UCSD-AML1 (cell line): ENCODE measurements at regions not wholly inside any gene's neighbourhood (a gene's known extent, or its start where the extent isn't known, plus 50 kb on each side); places are given as distances from the start of the nearest gene placed in this dataset.

Source experiments
- DNase-seq: peaks from one replicate; lab custom pipeline; 2025; ENCODE audit not compliant: unreplicated experiment; lab: John Stamatoyannopoulos, UW

DNA sequence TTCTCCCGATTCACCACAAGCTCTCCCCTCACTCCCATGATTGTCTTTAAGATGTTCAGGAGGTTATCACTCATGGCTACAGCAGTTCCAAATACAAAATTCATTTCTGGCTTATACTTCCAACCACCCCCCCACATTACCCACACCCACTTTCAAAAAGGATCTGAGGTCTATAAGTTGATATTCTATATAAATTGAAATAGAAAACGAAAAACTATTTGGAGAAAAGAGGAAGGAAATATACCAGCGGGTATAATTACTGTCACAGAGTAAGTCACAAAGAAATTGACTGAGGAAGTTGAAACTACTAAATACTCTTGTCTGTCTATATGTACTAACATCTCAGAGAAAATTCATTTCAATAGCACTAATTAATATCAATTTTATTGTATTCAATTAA is 112.7 kb upstream of the TNFAIP3 start:
- DNase-seq = no peak

- DNase-seq = no peak
These were observed 112.2 kb upstream of the TNFAIP3 start for GRCh38 chr6:137754866-137755265.

- no peak for DNase-seq
These were observed 111.8 kb upstream of the TNFAIP3 start for GRCh38 chr6:137755284-137755683.

- no peak for DNase-seq
These were observed 110.3 kb upstream of the TNFAIP3 start for GRCh38 chr6:137756788-137757187.

DNA sequence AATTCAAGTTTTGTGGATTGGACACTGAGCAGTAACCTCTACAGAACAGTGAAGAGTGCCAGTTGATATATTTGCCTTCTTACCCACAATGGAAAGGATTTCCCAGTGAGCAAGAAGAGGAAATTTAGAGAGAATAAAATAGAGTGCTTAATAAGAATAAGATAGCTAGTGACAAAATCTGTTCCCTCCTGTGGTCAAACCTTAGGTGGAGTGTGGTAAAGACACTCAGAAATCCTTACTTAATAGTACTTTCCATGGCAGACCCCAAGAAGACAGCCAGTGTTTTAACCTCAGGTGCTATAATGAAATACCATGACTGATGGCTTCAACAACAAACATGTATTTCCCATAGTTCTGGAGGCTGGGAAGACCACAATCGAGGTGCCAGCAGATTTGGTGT is 108.4 kb upstream of the TNFAIP3 start:
- no peak for DNase-seq

GRCh38 chr6:137759624-137760023 is 107.4 kb upstream of the TNFAIP3 start:
- DNase-seq = no peak

GRCh38 chr6:137761072-137761471 is 106.0 kb upstream of the TNFAIP3 start:
- DNase-seq = no peak

GRCh38 chr6:137761487-137761886 is 105.6 kb upstream of the TNFAIP3 start:
- DNase-seq = no peak

GRCh38 chr6:137762168-137763090 is 104.6 kb upstream of the TNFAIP3 start:
- DNase-seq = no peak

DNA sequence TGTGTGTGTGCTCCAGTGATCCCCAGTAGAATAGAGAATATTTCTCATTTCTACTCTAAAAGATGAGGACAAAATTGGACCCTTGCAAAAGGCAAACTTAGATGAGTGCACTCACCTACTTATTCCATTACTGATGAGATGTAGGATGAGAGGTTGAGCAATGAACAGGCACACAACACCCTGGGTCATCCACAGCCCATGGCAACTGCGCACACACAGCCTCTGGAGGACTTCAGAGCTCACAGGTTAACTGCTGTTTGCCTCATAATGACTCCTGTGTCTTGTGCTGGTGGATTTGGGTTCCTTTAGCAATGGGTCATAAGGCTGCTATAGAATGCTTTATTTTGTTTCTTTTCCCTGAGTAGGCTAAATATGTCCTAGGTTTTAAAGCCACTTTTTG is 103.6 kb upstream of the TNFAIP3 start:
- DNase-seq = no peak

DNA sequence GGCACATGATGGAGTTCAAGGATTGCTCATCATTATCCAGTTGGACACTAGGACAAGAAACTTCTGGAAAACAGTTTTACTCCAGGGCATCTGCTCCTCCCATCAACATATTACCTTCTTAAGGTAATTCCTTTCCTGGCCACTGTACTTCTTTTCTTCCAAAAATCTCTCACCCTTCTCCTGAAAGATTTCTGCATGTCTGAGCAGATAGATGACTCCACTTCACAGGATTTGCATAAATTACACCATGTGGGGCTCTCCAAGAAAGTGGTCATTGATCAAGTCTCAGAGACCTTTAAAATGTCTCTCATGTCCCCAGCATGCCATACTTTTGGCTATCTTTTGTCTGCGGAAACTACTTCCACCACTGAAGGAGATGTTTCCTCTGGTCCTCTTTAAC is 103.2 kb upstream of the TNFAIP3 start:
- no peak for DNase-seq

- no peak for DNase-seq
These were observed 102.6 kb upstream of the TNFAIP3 start for GRCh38 chr6:137764464-137764863.

DNA sequence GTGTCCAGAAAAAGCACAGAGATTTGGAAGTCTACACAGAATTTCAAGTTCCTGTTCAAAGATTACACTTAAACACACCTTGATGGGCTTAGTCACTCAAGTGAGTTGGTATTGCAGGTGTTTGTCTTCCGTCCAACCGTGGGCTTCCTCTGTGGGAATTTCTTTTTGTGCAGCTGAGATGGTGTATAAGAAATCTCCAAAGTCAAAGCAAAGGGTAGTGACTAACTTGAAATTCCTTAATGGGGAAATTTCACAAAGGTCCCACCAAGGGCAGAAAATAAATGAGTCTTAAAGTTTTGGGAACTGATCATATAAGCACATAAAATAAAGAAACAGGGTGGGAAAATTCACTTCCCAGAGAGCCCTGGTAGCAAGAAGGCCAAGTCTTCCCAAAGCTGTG is 102.0 kb upstream of the TNFAIP3 start:
- no peak for DNase-seq

GRCh38 chr6:137766596-137767370 is 100.3 kb upstream of the TNFAIP3 start:
- DNase-seq = no peak

DNA sequence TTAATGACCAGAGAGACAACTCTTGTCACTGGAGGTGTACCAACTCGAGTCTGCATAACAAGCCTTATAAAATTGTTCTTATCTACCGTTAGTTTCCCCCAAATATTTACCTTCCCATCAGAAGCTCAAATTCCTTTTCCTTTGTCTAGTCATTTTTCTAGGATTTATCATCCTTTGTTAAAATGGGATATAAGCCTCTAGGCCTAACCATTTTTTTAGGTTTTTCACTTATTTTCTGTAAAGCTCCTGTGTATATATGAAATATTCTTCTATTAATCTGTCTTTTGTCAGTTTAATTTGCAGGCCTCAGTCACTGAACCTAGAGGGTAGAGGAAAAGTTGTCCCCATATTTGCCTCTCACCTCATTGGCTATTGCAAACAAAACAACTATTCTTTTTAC is 99.6 kb upstream of the TNFAIP3 start:
- DNase-seq = no peak

DNA sequence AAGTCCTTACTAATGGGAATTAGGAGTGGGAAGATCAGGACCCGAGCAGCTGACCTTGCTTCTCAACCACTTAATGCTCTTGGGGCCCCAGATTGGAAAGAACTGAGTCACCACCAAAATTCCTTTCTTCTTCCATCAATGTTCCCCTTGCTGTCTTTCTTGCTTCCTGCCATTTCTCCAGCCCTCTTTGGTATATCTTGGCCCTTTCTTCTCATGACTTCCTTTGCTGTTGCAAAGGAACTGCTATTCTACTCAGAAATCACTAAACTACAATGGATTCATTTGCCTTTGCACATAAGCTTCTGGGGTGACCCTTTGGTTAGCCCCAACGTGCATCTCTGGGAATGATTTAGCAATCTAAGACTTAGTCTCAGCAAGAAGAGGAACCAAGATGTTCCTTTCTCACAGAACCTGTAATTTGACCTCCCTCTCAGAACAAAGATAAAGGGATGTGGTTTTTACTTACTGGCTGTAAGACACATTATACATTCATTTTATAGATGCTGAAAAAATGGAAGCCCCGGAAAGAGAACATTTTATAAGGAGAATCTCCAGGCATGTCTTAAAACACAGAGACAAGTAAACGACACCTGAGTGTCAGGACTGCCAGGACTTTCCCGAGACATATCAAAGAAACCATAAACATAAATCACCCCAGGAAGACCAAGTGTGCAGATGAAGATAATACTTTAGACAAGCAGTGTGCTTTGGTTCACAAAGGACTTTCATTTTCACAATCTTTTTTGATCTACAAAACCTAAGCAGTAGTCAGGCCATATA is 99.0 kb upstream of the TNFAIP3 start:
- DNase-seq = no peak

DNA sequence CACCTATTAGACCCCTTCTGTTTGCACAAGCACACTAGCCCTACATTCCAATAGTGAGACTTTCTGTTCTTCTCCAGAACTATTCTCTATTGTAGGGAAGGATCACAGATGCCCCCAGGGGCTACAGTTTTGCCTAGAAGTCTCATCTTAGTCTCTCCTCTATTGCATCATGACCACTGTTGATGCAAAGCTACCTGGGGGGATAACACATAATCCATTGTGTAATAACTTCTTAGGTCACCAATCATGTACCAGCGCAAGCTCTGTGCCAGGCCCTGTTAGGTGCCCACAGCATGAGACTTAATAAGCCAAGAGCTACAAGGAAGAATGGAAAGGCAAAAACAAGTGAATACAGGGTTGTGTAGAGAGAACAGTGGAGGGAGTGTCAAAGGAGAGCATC is 98.1 kb upstream of the TNFAIP3 start:
- no peak for DNase-seq

GRCh38 chr6:137769797-137770362 is 97.2 kb upstream of the TNFAIP3 start:
- DNase-seq = no peak

- DNase-seq = no peak
These were observed 94.4 kb upstream of the TNFAIP3 start for GRCh38 chr6:137772541-137773250.

- DNase-seq = no peak
These were observed 91.8 kb upstream of the TNFAIP3 start for GRCh38 chr6:137775227-137775626.
